ENCODE measurements at regions not wholly inside any gene's neighbourhood (a gene's known extent, or its start where the extent isn't known, plus 50 kb on each side); places are given as distances from the start of the nearest gene placed in this dataset.

DNA sequence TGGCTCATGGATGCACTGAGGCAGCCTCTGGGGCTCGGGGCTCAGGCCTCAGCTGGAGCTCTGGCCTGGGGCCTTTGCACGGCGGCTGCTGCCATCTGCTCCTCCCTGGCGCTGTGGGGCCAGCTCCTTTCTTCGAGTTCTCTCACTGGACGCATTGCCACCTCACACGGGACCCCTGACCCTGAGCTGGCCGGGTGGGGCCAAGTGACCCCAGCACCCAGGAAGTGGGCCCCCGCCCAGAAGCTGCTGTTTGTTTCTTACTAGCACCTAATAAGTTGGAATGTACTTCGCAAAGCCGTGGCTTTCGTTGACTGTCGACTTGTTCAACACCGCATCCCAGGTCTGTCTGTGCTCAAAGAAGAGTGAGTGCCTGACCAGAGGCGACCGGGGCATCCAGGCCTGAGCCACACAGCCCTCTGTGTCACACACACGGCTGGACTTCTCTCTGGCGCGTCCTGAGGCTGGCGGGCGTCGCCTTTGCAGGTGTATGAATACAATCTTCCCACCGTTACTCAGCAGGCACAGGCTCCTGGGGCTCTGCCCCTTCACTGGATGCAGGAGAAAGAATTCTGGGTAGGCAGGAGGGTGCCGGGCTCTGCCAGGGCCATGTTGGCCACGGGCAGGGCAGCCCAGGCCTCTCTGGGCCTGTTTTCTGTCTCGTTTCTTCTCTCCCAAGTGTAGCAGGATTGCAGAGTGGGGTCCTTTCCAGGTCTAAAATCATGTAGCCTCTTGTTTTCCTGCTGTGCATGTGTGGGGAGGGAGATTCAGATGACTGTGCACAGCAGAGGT lies 112.9 kb downstream of the DLL1 start:
- DNase-seq: no peak

DNA sequence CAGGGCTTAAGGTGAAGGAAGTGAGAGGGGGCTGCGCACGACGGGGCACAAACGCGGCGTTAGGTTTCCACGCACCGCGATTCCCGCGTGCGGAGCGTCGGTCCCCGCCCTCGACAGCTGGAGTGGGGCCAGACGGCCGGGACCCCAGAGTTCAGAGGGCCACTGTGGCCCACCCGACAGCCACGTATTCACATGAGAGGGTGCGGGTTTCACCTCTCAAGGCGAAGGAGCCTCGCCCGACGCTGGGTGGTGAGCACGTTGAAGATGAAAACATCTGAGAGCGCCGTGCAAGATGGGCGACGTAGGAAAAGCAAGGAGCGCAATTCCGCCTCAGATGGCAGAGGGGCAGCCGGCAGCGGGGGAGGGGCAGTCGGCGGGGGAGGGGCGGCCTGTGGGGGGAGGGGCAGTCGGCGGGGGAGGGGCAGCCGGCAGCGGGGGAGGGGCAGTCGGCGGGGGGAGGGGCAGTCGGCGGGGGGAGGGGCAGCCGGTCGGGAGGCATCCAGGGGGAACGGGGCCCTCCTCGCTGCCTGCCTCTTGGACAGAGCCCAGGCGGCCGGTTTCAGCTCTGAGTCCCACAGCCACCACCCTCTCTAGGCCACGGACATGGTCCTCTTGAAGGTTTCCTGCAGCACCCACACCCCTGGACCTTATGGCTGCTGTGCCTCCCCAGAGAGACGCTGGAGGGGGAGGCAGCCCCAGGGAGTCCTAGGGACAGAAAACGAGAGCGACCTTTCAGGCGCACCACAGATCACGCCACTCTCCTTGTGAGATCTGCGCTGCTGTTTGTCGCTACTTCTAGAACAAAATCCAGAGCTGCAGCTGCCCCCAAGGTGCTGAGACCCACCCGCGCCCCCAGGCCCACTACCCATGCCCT lies 113.7 kb downstream of the DLL1 start:
- DNase-seq: no peak

DNA sequence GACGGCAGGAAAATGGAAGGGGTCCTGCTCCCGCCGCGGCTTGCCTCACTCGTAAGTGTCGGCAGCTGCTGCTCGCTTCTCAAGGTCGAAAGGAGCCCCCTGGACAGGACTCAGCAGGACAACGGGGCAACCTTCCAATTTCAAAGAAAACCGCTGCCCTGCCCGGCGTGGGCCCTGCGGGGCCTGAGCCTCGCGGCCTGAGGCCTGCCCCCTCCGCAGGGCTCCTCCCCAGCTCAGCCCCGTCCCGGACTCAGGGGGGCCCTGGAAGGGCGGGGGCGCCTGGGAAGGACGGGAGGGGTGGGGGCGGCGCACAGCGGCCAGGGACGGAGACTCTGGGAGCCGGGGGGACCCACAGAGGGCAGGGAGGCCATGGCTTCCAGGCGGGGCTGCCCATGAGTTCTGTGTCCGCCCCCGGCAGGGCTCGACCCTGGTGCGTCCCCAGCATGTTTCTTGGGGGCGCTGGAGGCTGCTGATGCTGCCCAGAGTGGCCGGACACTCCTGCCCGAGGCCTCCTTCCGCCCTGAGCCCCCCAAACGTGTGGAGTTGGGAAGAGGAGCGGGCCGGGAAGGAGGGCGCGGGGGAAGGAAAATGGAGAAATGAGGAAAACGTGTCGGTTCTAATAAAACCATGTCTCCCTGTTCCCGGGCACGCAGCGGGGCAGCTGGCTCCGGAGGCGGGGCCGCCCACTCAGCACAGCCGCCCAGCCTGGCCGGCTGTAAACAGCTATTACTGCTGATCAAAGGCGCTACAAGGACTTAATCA lies 114.6 kb downstream of the DLL1 start:
- no peak for DNase-seq

DNA sequence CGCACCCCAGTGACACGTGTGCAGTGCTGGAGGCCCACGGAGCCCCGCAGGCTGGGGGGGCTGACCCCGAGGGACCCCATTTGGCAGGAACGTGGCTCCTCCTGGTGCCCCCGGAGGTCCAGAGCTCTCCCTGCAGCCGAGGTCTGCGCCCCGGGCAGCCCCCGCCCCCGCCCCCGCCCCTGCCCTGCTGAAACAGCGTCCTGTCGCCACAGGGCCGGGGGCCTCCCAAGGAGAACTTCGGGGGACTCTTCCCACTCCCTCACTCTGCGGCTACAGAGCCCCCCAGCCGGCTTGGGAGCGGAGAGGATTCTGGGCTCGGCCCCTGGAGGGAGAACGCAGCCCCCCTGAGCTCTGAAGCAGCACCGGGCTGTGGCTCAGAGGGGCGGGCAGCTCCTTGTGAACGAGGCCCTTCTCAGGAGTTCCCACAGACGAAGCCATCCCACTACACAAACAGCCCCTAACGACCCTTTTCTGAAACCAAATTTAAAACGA lies 115.2 kb downstream of the DLL1 start:
- DNase-seq: no peak

DNA sequence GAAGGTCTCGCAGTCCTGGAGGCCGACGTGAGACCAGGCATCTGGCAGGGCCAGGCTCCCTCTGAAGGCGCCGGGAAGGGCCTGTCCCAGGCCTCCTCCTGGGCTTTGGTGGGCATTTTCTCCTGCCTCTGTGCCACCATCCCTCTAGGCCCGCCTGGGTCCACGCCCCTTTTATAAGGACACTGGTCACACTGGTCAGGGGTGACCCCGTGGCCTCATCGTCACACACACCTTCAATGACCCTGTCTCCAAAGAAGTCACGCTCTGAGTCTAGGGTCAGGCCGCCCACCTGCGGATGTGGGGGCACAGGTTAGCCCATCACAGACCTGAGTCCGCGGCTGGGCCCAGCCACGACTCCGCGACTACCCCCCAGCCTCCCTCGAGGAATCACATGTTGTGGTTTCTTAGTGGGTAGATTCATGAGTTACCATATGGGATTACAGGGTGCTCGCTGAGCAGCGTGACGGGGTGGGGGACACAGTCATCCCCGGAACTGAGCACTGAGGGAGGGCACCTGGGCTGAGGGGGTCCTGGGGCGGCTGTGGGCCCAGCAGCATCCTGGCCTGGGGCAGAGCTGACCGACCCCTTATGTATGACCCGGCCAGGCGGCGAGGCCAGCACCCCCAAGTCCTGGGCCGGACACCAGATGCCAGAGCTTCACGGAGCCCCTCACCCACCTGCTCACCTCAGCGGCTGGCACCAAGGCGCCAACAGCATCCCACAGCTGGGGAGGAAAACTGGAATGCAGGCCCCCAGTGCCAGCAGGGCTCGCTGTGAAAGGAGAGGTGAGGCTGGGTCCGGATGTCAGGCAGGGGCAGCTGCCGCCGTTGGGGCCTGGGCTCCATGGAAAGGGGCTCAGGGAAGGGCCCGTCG lies 115.9 kb downstream of the DLL1 start:
- no peak for DNase-seq

DNA sequence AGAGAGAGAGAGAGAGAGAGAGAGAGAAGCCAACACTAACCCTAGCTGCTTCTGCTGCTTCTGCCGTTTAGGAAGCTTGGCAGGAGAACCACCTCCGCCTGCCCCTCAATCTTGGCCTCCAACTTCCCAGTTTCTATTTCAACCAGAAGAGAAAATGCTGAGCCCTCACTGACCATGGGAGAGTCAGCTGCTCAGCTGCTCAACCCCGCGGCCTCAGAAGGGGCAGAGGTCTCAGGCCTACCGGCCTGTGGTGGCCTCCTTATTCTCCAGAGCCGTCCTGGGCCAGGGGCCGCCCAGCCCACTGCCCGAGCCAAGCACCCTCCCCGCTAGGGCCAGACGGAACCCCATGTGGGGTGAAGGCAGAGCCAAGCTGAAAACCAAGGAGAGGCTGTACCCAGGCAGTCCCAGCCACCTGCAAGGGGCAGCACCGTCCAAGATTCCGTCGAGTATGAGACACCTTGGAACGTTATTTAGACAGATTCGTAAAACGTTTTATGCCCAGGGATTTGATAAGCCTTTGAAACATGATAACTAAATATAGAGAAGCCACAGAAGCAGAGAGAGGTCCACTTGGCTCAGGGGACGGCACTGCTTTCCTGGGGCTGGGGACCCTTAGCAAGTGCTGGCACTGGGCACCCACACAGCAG lies 116.6 kb downstream of the DLL1 start:
- peak in 8 of 14 donors; percentile 14 to 53 (median 25) for DNase-seq

DNA sequence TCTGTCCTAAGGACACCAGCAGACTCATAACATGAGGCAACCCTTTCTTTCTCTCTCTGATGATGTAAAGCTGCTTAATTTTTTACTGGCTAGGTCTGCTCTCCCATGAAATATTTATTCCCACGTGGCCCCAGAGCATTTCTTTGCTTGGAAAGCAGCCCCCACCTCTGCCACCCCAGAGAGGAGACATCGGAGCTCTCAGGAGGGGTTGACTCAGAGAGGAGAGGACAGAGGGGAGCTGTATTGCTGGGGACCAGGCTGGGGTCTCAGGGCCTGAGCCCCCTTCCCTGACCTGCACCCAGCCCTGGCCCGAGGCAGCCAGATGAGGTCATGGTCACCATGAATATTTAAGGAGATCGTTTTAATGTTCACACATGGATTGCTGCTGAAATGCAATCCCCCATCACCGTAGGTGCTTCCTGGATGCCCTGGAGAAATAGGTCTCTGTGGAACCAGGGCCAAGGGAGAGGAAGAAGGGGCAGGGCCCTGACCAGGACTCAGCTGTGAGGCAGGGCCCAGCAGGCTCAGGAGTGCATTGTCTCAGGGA lies 117.5 kb downstream of the DLL1 start:
- no peak for DNase-seq

DNA sequence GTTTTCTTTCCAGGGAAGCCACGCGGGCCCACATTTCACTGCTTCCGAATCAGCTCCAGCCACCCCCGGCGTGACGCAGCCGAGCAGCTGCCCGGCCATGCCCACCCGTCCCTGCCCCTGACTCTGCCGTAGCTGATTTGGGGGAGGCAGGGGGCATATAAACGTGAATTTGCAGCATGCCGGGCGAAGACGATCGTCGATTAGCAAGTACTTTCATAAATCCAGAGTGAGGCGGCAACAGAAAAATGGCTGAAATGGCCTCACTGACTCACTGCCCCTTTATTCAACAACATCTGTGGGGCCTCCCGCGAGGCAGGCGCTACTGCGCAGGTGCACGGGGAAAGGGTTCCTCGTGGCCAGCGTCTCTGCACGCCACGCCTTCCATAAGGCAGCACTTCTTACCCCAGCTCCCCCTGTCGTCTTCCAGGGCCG lies 118.0 kb downstream of the DLL1 start:
- no peak for DNase-seq

DNA sequence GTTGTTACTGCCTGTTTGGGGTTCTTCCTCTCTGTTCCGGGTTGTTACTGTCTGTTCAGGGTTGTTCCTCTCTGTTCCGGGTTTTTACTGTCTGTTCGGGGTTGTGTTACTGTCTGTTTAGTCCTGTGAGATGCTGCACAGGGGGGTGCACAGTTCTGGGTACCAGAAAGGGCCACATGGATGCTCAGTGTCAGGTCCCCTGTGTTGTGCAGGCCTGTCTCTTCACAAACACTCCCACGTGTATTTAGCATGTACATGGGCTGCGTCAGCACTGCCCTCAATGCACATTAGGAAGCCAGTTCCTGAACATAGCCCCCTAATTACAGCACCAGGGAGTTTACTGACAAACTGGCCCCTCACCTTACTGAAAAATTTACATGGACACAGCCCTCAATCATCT lies 118.5 kb downstream of the DLL1 start:
- DNase-seq: no peak

DNA sequence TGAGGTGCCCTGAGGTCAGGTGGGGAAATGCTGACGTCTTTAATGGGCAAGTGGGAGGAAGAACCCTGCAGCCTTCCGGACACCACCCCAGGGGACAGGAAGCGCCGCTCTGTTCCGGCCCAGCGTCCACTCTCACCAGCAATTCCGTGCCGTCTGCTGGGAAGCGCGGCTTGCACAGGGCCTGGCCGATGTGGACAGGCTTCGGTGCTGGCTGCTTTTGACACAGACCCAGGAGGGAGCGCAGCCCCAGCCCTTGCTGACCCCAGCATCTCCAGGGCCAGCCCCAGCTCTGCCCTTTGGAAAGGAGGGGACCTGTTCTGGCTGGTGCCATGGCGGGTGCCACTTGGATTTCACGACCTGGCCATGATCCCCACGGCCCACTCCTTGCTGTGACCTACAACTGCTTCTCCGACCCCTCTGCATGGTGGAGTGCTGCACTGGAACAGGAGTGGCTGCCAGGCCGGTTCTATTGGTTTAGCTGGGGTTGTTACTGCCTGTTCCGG lies 123.2 kb downstream of the DLL1 start:
- no peak for DNase-seq

DNA sequence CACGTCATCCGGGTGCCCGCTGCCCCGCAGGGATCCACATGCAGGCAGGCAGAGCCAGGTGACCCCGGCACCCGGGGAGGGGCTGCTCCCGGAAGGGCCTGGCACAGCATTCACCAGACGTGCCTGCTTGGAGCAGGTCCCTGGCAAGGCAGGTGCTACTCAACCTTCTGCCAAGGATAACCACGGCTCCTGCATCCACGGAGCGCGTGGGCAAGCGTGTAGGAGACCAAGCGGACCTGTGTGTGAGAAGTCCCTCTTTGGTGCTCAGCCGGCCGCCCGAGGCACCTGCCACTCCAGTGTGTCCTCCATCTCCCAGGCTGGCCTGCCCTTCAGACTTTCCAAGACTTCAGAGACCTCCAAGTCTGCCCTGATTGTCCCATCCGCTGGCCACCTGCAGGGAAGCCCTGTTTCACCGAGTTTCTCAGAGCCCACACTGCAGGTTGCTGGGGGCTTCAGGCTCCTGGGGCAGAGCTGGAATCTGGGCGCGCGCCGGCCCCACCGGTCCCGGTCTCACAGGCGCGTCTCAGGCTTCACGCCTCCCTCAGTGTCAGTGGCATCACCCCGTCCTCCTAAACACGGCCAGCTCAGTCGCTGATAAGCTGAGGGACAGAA lies 124.3 kb downstream of the DLL1 start:
- DNase-seq: peak in 1 of 14 donors; percentile 53

DNA sequence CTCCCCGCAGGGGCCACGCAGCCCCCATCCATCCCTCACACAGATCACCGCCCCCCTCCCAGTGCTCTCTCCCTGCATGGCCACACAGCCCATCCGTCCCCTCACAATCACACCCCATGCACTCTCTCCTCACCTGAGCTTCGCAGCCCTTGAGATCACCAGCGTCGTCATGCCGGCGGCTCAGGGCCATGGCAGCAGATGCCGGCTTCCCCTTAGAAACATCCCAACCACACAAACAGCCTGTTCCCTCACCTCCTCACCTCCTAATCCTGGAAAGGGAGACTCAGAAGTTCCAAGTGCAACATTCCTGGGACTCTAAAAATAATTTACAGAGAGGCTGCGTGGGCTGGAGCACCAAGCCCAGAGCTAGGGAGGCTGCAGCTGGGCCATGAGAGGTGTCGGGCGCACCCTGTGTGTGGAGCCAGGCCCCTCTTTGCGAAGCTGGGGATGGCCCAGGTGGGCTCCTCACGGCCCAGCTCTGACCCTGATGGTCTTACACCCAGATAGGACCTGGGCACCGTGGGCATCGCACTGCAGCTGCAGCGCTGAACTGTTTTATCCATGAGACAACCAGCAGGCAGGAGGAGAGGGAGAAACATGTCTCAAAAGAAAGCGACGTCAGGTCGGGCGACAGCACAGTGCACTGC lies 125.3 kb downstream of the DLL1 start:
- DNase-seq: no peak

DNA sequence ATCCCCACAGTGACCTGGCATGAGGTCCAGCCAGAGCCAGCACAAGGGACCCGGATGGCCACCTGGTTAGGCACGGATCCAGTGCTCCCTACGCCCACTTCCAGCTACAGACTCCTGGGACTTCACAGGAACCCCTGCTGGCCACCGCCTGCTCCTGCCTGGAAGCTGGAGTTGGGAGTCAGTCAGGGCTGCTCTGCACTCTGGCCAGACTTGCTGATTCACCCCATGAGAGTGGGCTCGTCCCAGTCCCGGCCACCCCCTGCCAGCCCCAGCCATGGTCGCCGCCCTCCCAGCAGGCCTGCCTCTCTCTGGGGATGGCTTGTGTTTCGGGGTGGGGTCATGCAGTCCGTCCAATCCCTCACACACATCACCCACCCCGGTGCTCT lies 125.8 kb downstream of the DLL1 start:
- no peak for DNase-seq

DNA sequence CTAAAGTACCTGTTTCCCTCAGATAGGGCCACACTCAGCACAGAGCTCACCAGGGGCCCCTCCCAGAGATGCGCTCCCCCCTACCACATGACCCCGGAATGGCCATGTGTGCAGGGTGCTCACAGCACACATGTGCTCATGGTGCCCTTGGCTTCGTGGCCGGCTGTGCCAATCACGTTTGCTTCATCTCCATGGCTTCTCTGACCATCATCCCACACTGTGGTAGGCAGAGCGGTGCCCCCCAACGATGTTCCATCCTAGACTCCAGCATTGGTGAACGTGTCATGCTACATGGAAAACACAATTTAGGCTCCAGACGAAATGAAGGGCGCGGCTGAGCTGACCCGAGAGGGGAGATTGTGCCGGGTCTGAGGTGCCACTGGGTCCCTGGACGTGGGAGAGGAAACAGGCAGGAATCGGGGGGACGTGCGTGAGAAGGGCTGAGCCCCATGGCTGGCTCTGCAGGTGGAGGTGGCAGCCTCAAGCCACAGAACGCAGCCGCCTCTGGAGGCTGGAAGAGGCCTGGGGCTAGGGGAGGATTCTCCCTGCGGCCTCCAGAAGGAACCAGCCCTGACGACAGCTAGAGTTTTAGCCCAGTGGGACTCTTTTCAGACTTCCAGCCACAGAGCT lies 126.5 kb downstream of the DLL1 start:
- DNase-seq: no peak

DNA sequence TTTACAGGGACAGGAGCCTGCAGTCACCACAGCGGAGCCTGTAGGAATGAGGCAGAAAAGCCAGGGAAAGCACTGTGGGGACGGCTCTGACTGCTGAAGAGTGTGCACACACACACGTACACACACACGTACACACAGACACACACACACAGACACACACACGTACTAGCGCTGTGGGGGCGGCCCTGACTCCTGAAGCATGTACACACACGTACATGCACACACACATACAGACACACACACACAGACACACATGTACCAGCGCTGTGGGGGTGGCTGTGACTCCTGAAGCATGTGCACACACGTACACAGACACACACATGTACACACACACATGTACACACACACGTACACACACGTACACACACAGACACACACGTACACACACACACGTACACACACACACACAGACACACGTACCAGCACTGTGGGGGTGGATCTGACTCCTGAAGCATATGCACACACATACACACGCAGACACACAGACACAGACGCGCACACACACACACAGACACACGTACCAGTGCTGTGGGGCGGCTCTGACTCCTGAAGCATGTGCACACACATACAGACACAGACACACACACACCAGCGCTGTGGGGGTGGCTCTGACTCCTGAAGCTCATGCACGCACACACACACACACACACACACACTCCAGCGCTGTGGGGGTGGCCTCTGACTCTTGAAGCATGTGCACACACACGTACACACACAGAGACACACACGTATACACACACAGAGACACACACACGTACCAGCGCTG lies 127.3 kb downstream of the DLL1 start:
- no peak for DNase-seq

DNA sequence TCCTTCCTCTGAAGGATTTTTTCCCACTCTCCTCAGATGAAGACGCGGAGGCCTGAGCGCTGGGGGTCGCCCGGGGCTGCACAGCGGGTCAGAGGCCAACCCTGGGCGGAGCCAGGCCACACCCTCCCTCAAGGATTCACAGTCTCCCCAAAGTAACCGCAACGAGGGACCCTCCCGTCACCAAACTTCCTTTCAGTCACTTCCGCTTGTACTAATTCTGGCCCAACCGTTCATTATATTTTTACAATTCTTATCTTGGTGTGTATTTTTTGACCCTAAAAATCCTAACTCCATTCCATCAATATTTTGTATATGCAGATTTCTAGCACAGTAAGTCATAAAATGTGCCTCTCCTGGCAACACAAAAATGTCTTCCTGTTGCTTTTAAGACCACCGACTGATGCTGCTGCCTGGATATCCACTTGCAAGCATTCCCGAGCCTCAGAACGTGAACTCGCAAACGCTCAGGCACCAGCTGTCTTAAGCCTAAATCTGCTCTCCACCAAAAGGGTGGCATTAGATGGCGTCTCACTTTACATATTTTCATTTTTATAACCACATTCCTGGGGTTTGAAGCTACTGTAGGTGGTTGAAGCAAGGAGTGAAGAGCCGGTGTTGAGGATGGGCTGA lies 128.0 kb downstream of the DLL1 start:
- no peak for DNase-seq

DNA sequence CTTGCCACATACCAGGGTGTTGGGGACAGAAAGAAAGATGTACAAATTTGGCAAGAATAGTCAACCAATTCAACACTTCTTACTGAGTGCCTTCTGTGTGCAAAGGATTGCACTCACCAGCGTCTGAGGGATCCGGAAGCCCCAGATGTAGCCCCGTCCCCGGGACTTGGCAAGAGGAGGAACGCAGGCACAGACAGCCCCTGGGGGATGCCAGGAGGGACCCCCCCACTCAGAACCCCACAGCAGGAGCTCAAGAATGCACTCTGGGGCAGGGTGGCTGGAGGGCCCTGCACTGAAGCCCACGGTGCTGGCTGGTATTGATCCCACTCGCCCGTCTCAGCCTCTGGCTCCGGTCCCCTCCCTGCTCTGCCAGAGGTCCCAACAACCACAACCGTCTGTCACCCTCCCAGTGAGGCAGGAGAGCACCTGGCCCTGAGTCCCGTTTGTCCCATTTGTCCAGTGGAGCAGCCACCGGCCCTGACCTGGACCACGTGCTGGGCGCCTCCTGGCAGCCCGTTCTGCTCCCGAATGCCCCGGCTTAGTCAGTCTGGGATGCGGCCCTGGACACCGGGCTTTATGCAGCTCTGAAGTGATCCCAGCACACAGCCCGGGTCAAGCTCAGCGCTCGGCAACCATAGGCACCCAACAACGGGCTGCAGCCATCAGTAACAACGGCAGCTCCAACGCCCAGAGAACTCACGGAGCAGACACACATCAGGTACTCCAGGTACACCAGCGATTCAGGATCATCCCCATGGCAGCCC lies 128.7 kb downstream of the DLL1 start:
- no peak for DNase-seq

Measured in C1 segment of cervical spinal cord (tissue), 14 donors.